ENCODE measurements at regions not wholly inside any gene's neighbourhood (a gene's known extent, or its start where the extent isn't known, plus 50 kb on each side); places are given as distances from the start of the nearest gene placed in this dataset.

DNA sequence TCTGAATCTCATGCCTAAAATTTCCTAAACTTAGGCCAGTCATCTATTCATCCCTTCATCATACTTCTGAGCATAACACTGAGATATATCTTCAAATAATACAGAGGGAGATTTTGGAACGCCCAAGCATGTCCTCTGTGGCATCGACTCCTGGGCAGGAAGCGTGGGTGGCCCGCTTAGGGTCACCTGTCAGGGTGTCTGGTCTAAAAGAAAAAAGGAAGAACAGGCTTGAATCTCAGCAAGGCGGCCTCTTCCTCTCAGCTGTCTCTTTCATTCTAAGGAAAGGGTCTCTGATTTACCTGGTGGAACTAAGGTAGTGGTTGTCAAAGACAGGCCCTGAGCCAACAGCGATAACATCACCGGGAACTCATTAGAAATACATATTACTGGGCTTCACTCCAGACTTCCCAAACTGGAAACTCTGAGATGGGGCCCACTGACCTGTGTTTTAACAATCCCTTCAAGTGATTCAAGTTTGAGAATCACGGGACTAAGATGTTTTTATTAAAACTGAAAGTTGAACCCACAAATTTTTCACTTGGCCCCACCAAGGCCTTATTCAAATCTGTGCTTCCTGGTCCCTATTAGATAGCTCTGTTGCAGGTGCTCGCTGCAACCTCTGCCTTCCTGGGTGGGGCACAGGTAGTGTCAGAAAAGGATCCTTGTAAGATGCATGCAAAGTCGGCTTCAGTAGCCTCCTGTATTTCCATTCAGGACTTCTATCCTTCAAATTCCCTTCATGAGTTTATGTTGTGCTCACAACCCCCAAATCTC lies 162.3 kb upstream of the CCDC68 start:
- H3K27ac ChIP-seq = no peak overlapping the region
- TF ChIP-seq, protein P1, sequence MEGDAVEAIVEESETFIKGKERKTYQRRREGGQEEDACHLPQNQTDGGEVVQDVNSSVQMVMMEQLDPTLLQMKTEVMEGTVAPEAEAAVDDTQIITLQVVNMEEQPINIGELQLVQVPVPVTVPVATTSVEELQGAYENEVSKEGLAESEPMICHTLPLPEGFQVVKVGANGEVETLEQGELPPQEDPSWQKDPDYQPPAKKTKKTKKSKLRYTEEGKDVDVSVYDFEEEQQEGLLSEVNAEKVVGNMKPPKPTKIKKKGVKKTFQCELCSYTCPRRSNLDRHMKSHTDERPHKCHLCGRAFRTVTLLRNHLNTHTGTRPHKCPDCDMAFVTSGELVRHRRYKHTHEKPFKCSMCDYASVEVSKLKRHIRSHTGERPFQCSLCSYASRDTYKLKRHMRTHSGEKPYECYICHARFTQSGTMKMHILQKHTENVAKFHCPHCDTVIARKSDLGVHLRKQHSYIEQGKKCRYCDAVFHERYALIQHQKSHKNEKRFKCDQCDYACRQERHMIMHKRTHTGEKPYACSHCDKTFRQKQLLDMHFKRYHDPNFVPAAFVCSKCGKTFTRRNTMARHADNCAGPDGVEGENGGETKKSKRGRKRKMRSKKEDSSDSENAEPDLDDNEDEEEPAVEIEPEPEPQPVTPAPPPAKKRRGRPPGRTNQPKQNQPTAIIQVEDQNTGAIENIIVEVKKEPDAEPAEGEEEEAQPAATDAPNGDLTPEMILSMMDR (conservative IDR thresholded peaks at IDR 0.05) = no peak

DNA sequence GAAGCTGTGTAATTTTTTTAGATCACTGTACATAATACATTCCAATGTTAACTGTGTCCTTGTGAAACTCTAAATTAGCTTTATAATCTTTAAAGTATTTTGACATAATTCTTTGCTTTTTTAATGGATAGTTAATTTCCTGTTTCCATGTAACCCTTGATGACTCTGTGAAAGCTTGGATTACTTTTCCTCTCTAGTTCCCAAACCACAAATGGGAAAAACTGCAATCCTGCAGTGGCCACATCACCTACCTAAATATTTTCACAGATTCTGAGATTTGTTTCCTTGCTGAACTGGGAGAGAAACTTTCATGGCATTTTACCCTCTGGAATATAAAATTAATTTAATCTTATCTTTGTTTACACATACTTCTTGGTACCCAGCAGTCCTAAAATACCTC lies 161.6 kb upstream of the CCDC68 start:
- TF ChIP-seq, protein P1 (conservative IDR thresholded peaks at IDR 0.05) = no peak
- no peak overlapping the region for H3K27ac ChIP-seq

DNA sequence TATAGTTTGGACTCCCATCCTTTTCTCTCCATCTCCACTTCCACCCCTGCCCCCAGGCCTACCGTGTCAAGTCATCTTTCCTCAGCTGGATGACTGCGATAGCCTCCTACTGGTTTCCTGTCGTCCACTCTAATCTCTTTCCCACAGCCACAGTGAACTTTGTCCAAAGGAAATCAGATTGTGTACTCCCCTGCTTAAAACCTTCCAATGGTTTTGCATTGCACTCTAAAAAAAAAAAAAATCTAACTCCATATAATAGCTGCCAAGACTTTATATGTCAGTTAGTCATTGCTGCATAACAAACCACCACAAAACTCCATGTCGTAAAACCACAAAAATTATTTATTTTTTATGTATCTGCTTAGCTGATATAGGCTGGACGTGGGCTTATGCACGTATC lies 160.2 kb upstream of the CCDC68 start:
- H3K27ac ChIP-seq = no peak overlapping the region
- TF ChIP-seq, protein P1 (conservative IDR thresholded peaks at IDR 0.05) = no peak

DNA sequence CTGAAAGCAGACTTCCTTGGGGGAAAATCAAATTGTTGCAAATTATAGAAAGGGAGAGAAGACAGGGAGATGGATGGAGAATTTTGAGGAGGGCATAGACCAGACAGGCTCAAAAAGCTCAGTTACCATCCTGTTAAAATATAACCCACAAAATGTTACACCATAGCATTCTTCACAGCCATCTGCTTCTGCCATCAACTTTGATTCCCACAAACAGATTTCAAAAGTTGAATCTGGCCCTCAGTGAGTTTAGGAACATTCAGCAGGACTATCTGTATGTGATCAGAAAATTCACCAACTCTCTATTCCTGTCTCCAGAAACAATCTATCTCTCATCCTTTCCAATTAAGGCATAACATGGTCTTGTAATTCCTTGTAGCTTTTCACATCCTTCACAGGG lies 159.8 kb upstream of the CCDC68 start:
- H3K27ac ChIP-seq = no peak overlapping the region
- TF ChIP-seq, protein P1 (conservative IDR thresholded peaks at IDR 0.05) = no peak

DNA sequence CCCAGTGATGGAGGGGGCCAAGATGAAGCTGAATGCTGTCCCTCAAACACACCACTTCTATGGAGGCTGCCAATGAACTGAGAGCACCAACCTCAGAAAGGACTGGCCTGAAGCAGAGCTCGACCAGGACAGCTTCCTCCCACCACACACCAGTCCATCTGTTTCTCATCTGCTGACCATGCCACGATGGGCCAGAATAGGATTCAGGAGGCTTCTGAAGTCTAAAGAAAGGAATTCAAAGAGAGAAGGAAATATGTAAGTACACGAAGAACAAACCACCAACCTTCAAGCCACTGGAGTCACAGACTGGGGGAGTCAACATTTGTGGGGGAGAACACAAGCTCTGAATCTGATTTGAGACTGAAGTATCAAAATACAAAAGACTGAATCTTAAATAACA lies 157.6 kb upstream of the CCDC68 start:
- H3K27ac ChIP-seq = no peak overlapping the region
- TF ChIP-seq, protein P1 (conservative IDR thresholded peaks at IDR 0.05) = no peak

DNA sequence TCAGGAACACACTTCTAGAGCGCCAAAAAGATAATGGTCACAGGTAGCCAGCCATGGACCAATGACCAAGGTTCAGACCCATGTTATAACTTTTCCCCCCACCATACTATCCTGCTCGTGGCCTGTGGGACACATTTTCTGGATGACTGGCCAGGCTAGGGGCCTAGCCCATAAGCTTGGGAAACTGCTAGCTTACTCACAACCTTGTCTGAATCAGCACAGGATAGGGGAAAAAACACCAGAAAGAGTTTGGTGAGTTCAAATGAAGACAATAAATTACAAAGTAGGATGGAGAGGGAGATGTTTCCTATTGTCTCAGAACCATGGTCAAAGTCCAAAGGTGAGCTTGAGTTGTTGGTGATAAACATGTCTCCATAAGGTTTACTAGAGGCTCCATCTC lies 156.3 kb upstream of the CCDC68 start:
- TF ChIP-seq, protein P1 (conservative IDR thresholded peaks at IDR 0.05) = no peak

DNA sequence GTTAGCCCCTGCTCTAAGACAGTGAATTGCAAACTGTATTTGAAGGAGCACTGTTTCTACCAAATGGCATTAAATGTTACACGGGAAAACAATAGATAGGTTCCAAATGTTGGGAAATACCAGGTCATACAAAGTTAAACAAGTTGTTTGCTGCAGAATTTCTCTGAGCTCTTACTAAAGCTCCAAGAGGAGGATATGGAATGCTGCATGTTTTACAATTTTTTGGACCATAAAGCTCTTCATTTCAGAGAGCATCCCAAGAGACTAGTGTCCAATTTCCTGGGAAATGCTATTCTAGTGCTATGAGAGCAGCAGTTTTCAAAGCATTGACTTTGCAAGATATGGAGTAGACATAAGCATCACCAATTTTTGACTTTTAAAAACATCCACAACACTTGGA lies 155.6 kb upstream of the CCDC68 start:
- TF ChIP-seq, protein P1 (conservative IDR thresholded peaks at IDR 0.05) = no peak

More for the DNA sequence above, 156.3 kb upstream of the CCDC68 start:
- H3K27ac ChIP-seq = no peak overlapping the region

More for the DNA sequence above, 155.6 kb upstream of the CCDC68 start:
- no peak overlapping the region for H3K27ac ChIP-seq

Measured in VCaP (cell line).